GM12878 (cell line): ENCODE measurements at regions not wholly inside any gene's neighbourhood (a gene's known extent, or its start where the extent isn't known, plus 50 kb on each side); places are given as distances from the start of the nearest gene placed in this dataset.

Source experiments
- ATAC-seq: fragments of 200-7000 bp; cut with Tn5 transposase; 3 replicates; pipeline ENCODE4 v1.9.1; 2020; ENCODE audit warnings: mild to moderate bottlenecking, moderate library complexity
- BruUV-seq: library from RNA; stranded (reverse); fragments of 400-500 nt; replicated peaks from 2 replicates; lab custom pipeline; 2021; lab: Mats Ljungman, UMichigan
- CTCF ChIA-PET: fragments of 300-600 bp; sonication (Branson Sonifier 250); formaldehyde crosslinking; extraction: SDS; loops from one replicate; lab custom pipeline; 2021; ENCODE audit warnings: inconsistent platforms; lab: Yijun Ruan, JAX
- POLR2A ChIA-PET: fragments of 350-600 bp; formaldehyde crosslinking; extraction: SDS; loops from one replicate; lab custom pipeline; 2021; ENCODE audit warnings: inconsistent platforms; lab: Charles Lee
- RAD21 ChIA-PET: fragments of 300-600 bp; sonication (Branson Sonifier 250); formaldehyde crosslinking; loops from one replicate; lab custom pipeline; 2023; ENCODE audit warnings: antibody characterized with exemption; ENCODE audit not compliant: unreplicated experiment; lab: Charles Lee
- SMC1A ChIA-PET: fragments of 300-600 bp; sonication (Branson Sonifier 250); formaldehyde crosslinking; loops from one replicate; lab custom pipeline; 2023; ENCODE audit not compliant: unreplicated experiment, uncharacterized antibody; lab: Charles Lee
- DNase-seq: peaks from one replicate; pipeline ENCODE4 v3.0.0-alpha.2; 2011; ENCODE audit warnings: low read depth, low spot score
- FAIRE-seq: peaks from 3 replicates; lab custom pipeline; 2011; peaks lifted over from hg19 to GRCh38; lab: Jason Lieb, UNC
- H2AFZ ChIP-seq: 2 replicates; pipeline ENCODE4 v1.6.0; 2011; ENCODE audit warnings: low read depth, low read length, control low read depth; ENCODE audit not compliant: control insufficient read depth
- H3K27ac ChIP-seq: 2 replicates; pipeline ENCODE4 v1.5.1; 2011; ENCODE audit warnings: control low read depth; ENCODE audit not compliant: control insufficient read depth, insufficient read depth
- H3K27me3 ChIP-seq, 2 experiments: replicated peaks in 1 of 2; 2 replicates each; pipeline versions ENCODE4 v1.6.0 to v1.6.1; 2011; ENCODE audit warnings: low read length in 1 of 2; ENCODE audit not compliant: control insufficient read depth in 2 of 2, insufficient read depth in 2 of 2
- H3K36me3 ChIP-seq, 2 experiments: 2 replicates each; pipeline ENCODE4 v1.5.1; 2011; ENCODE audit warnings: low read length in 1 of 2; ENCODE audit not compliant: control insufficient read depth in 2 of 2, insufficient read depth in 2 of 2
- H3K4me1 ChIP-seq: 2 replicates; pipeline ENCODE4 v1.6.1; 2011; ENCODE audit warnings: mild to moderate bottlenecking, low read length, moderate library complexity, mixed read lengths; ENCODE audit not compliant: control insufficient read depth, insufficient read depth
- H3K4me2 ChIP-seq: 2 replicates; pipeline ENCODE4 v1.6.0; 2011; ENCODE audit warnings: control low read depth; ENCODE audit not compliant: control insufficient read depth, insufficient read depth
- H3K4me3 ChIP-seq: fragments of 200-600 bp; sonication (generic); 2 replicates; pipeline ENCODE4 v1.5.1; 2016
- H3K79me2 ChIP-seq: 2 replicates; pipeline ENCODE4 v1.6.0; 2011; ENCODE audit warnings: low read length; ENCODE audit not compliant: control insufficient read depth, insufficient read depth
- H3K9ac ChIP-seq: 2 replicates; pipeline ENCODE4 v1.8.0; 2011; ENCODE audit warnings: low read length, control low read depth, mixed read lengths; ENCODE audit not compliant: control insufficient read depth, insufficient read depth
- H3K9me3 ChIP-seq: replicated peaks from 3 replicates; pipeline ENCODE4 v1.5.1; 2011; ENCODE audit warnings: mild to moderate bottlenecking, low read length; ENCODE audit not compliant: control insufficient read depth, insufficient read depth
- H4K20me1 ChIP-seq: 2 replicates; pipeline ENCODE4 v1.6.0; 2011; ENCODE audit not compliant: control insufficient read depth, insufficient read depth
- BCL11A ChIP-seq: IDR thresholded peaks from 2 replicates; pipeline ENCODE4 v1.6.1; 2011; ENCODE audit warnings: low read depth, low read length
- BMI1 ChIP-seq: fragments of 450-650 bp; IDR thresholded peaks from 2 replicates; pipeline ENCODE4 v1.6.1; 2016; ENCODE audit warnings: mild to moderate bottlenecking, moderate library complexity, borderline replicate concordance
- CHD1 ChIP-seq: IDR thresholded peaks from 2 replicates; pipeline ENCODE4 v1.6.1; 2012; ENCODE audit warnings: low read depth, low read length, improper control_type of control experiment
- CREM ChIP-seq: IDR thresholded peaks from 2 replicates; pipeline ENCODE4 v1.6.1; 2014; ENCODE audit warnings: antibody characterized with exemption, low read depth
- ELK1 ChIP-seq: IDR thresholded peaks from 2 replicates; pipeline ENCODE4 v1.6.1; 2012; ENCODE audit warnings: low read depth, low read length, improper control_type of control experiment
- HCFC1 ChIP-seq: fragments of 150-350 bp; IDR thresholded peaks from 2 replicates; pipeline ENCODE4 v1.6.1; 2014; ENCODE audit warnings: low read length
- IKZF1 ChIP-seq: fragments of 450-650 bp; conservative IDR thresholded peaks from 2 replicates; pipeline ENCODE4 v1.6.1; 2017; ENCODE audit warnings: antibody characterized with exemption, mild to moderate bottlenecking
- MLLT1 ChIP-seq: fragments of 450-650 bp; IDR thresholded peaks from 2 replicates; pipeline ENCODE4 v1.6.1; 2016; ENCODE audit warnings: mild to moderate bottlenecking
- MTA3 ChIP-seq: IDR thresholded peaks from 2 replicates; pipeline ENCODE4 v1.6.1; 2012; ENCODE audit warnings: low read length, inconsistent platforms, borderline replicate concordance
- NFIC ChIP-seq: IDR thresholded peaks from 2 replicates; pipeline ENCODE4 v1.6.1; 2012; ENCODE audit warnings: low read depth, mild to moderate bottlenecking, inconsistent platforms, low read length, moderate library complexity
- NFYA ChIP-seq: IDR thresholded peaks from 2 replicates; pipeline ENCODE4 v1.6.1; 2011; ENCODE audit warnings: low read depth, mild to moderate bottlenecking, low read length, improper control_type of control experiment, borderline replicate concordance
- NR2C2 ChIP-seq: IDR thresholded peaks from 2 replicates; pipeline ENCODE4 v1.6.1; 2011; ENCODE audit warnings: borderline replicate concordance, low read depth; ENCODE audit not compliant: control insufficient read depth, insufficient read length
- PML ChIP-seq: IDR thresholded peaks from 2 replicates; pipeline ENCODE4 v1.6.1; 2012; ENCODE audit warnings: low read length, inconsistent platforms
- POLR2AphosphoS2 ChIP-seq: IDR thresholded peaks from 2 replicates; pipeline ENCODE4 v1.6.1; 2011; ENCODE audit warnings: low read depth, mild to moderate bottlenecking, low read length, improper control_type of control experiment, moderate library complexity
- SRF ChIP-seq, 2 experiments: IDR thresholded peaks; 2 replicates each; pipeline ENCODE4 v1.6.1; 2011; ENCODE audit warnings: low read depth in 2 of 2, low read length in 2 of 2, mild to moderate bottlenecking in 1 of 2, moderate library complexity in 1 of 2
- STAT1 ChIP-seq: fragments of 450-650 bp; conservative IDR thresholded peaks from 2 replicates; pipeline ENCODE4 v1.6.1; 2014; ENCODE audit warnings: antibody characterized with exemption, mild to moderate bottlenecking
- SUPT20H ChIP-seq: IDR thresholded peaks from 2 replicates; pipeline ENCODE4 v1.6.1; 2011; ENCODE audit warnings: low read depth, mild to moderate bottlenecking, low read length, moderate library complexity, borderline replicate concordance; ENCODE audit not compliant: control insufficient read depth
- TARDBP ChIP-seq: IDR thresholded peaks from 2 replicates; pipeline ENCODE4 v1.6.1; 2016; ENCODE audit warnings: borderline replicate concordance
- TBL1XR1 ChIP-seq: IDR thresholded peaks from 2 replicates; pipeline ENCODE4 v1.6.1; 2012; ENCODE audit warnings: low read depth, low read length, improper control_type of control experiment
- WGBS: methylation state at CpG from one replicate; pipeline ENCODE4 v1.1.6; 2016; ENCODE audit warnings: low lambda C conversion rate; ENCODE audit not compliant: insufficient replicate concordance, insufficient coverage; ENCODE audit errors: missing lambda C conversion rate; 5-methylcytosine and 5-hydroxymethylcytosine counted together
- in situ Hi-C: fragments of 300-500 bp; cut with MboI; formaldehyde crosslinking; loops from 9 replicates; pipeline ENCODE4 v1.14.3; 2018; ENCODE audit warnings: mixed read lengths
- intact Hi-C: fragments of 100-400 bp; cut with micrococcal nuclease; formaldehyde crosslinking; loops from one replicate; pipeline ENCODE4 v1.14.2; 2022; ENCODE audit not compliant: unreplicated experiment

GRCh38 chr6:76886900-76887299 lies 576.4 kb downstream of the HTR1B start:
- in situ Hi-C loops (no loop called here), intact Hi-C loops (no loop called here)
- FAIRE-seq (no peak), ATAC-seq (no peak), DNase-seq (no peak)
- CTCF ChIA-PET = no interaction called here
- Histone ChIP-seq H4K20me1 (no peaks in the 10 kb centered on the region), H3K4me3 (no peak overlapping the region), H3K27me3 (no peaks in the 10 kb centered on the region), H3K79me2 (no peaks in the 10 kb centered on the region), H3K9ac (no peak overlapping the region), H3K9me3 (no peaks in the 10 kb centered on the region), H2AFZ (no peak overlapping the region), H3K4me1 (no peaks in the 10 kb centered on the region), H3K4me2 (no peak overlapping the region)
- SMC1A ChIA-PET = no interaction called here
- RAD21 ChIA-PET = no interaction called here
- WGBS = 33% methylated on average over 3 of the region's 3 CpGs
- POLR2A ChIA-PET = no interaction called here
- BruUV-seq = no TSS peak
- TF ChIP-seq TBL1XR1 (no peak), TARDBP (no peak), NFIC (no peak), NR2C2 (no peak), ELK1 (no peak), MTA3 (no peak), MLLT1 (no peak), NFYA (no peak), BCL11A (no peak), POLR2AphosphoS2 (no peak), CREM (no peak), PML (no peak), SRF (IDR thresholded peaks at IDR 0.05; ENCODE audit: low read depth in 2 of 2, low read length in 2 of 2) (no peak), IKZF1 (no peak), SUPT20H (no peak), STAT1 (no peak), CHD1 (no peak), HCFC1 (no peak), BMI1 (no peak)
- TF ChIP-seq, all 136 proteins: peak for 0
- Histone ChIP-seq H3K36me3 (no peaks in the 10 kb centered on the region), H3K27ac (no peak overlapping the region)
